Upper lobe of left lung (tissue), 4 donors: ENCODE measurements at regions not wholly inside any gene's neighbourhood (a gene's known extent, or its start where the extent isn't known, plus 50 kb on each side); places are given as distances from the start of the nearest gene placed in this dataset.

ENCODE experiments used
- EP300 ChIP-seq, 4 donors: sonication (generic); formaldehyde crosslinking; IDR thresholded peaks; one replicate each; pipeline ENCODE4 v1.5.1; 2017; ENCODE audit warnings: antibody characterized with exemption in 4 of 4, control low read depth in 2 of 4
- POLR2A ChIP-seq, 4 donors: fragments of 450-650 bp; IDR thresholded peaks; one replicate each; pipeline ENCODE4 v1.5.1; 2016 to 2017; ENCODE audit warnings: antibody characterized with exemption in 4 of 4, mild to moderate bottlenecking in 2 of 4
- POLR2AphosphoS5 ChIP-seq, 2 donors: sonication (generic); formaldehyde crosslinking; IDR thresholded peaks; one replicate each; pipeline ENCODE4 v1.5.1; 2017; ENCODE audit warnings: antibody characterized with exemption in 2 of 2
- TF ChIP-seq, protein P1 (sequence below), 6 experiments: fragments of 450-650 bp in 4 of 6; fragments of 200-600 bp in 2 of 6; sonication (generic) in 2 of 6; IDR thresholded peaks; one replicate each; pipeline ENCODE4 v1.5.1; 2016 to 2019; ENCODE audit warnings: antibody characterized with exemption in 6 of 6

DNA sequence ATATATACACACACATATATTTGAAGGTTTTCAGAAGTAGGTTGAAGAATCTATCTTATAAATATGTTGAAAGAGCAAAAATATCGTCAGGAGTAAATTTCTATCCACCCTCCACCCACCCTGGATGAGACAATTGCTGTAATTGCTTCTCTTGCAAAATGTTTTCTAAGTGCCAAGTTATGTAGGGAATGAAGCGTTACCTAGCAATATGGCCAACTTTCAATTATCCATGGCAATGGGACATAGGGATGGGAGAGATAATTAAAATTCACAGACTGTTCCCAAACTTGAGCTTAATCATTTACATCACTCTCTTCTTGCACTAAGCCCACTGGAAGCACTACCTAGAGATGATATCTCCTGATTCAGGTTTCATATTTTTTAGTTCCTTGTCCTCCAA lies 806.2 kb upstream of the RAG2 start:
- TF ChIP-seq, protein P1, sequence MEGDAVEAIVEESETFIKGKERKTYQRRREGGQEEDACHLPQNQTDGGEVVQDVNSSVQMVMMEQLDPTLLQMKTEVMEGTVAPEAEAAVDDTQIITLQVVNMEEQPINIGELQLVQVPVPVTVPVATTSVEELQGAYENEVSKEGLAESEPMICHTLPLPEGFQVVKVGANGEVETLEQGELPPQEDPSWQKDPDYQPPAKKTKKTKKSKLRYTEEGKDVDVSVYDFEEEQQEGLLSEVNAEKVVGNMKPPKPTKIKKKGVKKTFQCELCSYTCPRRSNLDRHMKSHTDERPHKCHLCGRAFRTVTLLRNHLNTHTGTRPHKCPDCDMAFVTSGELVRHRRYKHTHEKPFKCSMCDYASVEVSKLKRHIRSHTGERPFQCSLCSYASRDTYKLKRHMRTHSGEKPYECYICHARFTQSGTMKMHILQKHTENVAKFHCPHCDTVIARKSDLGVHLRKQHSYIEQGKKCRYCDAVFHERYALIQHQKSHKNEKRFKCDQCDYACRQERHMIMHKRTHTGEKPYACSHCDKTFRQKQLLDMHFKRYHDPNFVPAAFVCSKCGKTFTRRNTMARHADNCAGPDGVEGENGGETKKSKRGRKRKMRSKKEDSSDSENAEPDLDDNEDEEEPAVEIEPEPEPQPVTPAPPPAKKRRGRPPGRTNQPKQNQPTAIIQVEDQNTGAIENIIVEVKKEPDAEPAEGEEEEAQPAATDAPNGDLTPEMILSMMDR (IDR thresholded peaks at IDR 0.05) = no peak
- no peak for TF ChIP-seq POLR2A (IDR thresholded peaks at IDR 0.05)
- no peak for TF ChIP-seq POLR2AphosphoS5 (IDR thresholded peaks at IDR 0.05)
- TF ChIP-seq EP300 (IDR thresholded peaks at IDR 0.05) = no peak
